22Rv1 (cell line): ENCODE measurements at regions not wholly inside any gene's neighbourhood (a gene's known extent, or its start where the extent isn't known, plus 50 kb on each side); places are given as distances from the start of the nearest gene placed in this dataset.
"Not testable (repeated sequence)": the region's sequence is repeated elsewhere in the genome, so short reads cannot be mapped to it uniquely, and the experiment has no call there.

Experiments used
- H3K27ac ChIP-seq: fragments of 450-650 bp; 2 replicates; pipeline ENCODE4 v1.5.1; 2017
- ZFX ChIP-seq: fragments of 450-650 bp; IDR thresholded peaks from 2 replicates; pipeline ENCODE4 v1.6.1; 2017; ENCODE audit warnings: antibody characterized with exemption, borderline replicate concordance
- TF ChIP-seq, protein P1 (sequence below): fragments of 450-650 bp; IDR thresholded peaks from 2 replicates; pipeline ENCODE4 v1.5.1; 2017; ENCODE audit warnings: mild to moderate bottlenecking

DNA sequence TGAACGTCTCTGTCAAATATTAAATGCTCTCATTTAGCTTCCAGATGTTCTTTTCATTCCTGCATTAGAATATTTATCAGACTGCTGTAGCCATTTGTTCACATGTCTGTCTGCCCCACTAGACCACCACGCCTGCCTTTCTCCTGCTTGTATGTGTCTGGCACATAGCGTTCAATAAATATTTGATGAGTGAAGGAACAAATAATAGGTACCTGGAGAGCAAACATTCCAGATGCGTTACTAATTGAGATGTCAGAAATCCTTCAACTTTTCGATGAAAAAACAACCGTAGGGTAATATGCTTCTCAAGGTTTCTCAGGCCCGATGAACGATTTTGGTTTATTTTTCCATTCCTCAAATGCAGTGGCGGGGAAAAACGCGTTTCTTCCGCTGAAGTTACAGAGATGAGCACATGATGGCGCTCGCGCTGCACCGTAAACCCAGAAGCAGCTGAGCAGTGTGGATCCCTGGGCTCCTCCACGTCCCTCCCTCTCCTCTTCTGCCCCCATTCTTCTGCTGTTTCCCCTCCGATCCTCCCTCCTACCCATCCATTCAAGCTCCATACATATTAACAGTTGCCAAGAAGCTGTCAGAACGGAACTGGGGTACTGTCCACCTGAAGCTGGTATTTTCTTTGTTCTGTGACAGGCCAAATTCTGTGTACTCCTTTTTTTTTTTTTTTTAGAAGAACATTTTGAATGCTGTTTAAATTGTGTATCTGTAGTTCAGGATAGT lies 245.4 kb downstream of the MPDZ start:
- no peak for TF ChIP-seq ZFX
- TF ChIP-seq, protein P1, sequence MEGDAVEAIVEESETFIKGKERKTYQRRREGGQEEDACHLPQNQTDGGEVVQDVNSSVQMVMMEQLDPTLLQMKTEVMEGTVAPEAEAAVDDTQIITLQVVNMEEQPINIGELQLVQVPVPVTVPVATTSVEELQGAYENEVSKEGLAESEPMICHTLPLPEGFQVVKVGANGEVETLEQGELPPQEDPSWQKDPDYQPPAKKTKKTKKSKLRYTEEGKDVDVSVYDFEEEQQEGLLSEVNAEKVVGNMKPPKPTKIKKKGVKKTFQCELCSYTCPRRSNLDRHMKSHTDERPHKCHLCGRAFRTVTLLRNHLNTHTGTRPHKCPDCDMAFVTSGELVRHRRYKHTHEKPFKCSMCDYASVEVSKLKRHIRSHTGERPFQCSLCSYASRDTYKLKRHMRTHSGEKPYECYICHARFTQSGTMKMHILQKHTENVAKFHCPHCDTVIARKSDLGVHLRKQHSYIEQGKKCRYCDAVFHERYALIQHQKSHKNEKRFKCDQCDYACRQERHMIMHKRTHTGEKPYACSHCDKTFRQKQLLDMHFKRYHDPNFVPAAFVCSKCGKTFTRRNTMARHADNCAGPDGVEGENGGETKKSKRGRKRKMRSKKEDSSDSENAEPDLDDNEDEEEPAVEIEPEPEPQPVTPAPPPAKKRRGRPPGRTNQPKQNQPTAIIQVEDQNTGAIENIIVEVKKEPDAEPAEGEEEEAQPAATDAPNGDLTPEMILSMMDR = peak; percentile 86
- H3K27ac ChIP-seq = peak overlapping the region; percentile 76

DNA sequence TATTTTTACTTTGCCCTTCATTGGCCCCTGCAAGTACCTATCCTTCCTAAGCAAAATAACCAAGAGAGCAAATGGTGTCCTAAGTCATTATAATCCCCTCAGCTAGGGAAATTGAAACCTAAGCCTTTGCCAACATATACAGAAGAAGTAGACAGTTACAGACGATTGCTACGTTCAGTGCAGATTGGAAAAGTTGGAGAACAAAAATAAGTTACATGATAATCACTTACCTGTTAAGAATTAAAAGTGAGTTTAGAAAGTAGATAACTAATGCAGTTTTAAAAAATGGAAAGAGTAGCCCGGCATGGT lies 244.8 kb downstream of the MPDZ start:
- no peak for TF ChIP-seq ZFX
- peak overlapping the region; percentile 76 for H3K27ac ChIP-seq

DNA sequence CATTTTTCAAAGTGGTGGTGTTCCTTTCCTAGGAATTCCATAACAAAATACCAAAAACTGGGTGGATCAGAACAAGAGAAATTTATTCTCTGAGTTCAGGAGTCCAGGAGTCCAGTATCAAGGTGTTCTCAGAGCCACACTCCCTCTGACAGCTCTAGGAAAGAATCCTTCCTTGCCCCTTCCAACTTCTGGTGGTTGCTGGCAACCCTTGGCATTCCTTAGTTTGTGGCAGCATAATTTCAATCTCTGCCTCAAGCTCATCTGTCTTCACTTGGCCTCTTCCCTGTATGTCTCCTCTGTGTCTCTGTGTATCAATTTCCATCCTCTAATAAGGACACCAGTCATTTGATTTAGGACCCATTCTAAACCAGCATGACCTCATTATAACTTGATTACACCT lies 243.7 kb downstream of the MPDZ start:
- H3K27ac ChIP-seq = no peak overlapping the region
- TF ChIP-seq, protein P1 = no peak
- no peak for TF ChIP-seq ZFX

DNA sequence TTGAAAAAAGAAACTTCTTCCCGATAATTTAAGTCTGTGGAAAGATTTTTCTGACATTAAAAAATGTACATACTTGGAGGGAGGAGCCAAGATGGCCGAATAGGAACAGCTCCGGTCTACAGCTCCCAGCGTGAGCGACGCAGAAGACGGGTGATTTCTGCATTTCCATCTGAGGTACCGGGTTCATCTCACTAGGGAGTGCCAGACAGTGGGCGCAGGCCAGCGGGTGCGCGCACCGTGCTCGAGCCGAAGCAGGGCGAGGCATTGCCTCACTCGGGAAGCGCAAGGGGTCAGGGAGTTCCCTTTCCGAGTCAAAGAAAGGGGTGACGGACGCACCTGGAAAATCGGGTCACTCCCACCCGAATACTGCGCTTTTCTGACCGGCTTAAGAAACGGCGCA lies 241.7 kb downstream of the MPDZ start:
- H3K27ac ChIP-seq = not testable (repeated sequence)

DNA sequence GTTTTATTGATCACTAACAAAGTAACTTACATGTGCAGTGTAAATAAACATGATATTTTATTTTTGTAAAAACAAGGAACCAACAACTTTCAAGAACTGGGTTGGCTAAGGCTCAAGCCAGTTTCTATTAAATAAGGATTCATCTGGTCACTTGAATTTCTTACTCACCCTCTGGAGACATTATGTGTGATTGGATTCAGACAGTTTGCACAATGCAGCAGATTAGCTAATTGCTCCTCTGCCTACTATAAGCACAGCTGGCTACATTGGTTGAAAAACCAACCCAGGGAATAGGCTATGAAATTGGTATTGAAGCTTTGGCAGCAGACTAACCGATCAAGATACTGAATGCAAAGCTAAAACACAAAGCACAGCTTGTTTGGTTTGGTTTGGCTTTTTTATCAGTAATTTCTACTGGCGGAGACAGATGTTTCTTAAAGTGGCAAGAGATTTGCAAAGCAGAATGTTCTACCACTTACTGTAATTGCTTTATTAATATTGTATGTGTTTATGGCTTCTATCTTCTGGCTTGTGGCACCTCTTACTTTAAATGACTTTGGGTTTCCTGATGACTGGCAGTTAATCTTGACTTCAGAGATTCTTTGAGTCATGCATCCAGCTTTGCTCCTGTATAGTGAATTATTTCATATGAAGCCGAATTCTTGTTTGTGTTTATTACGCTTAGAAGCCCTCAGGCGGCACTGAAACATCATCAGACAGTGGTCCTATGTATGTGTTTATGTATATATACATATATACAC lies 231.5 kb downstream of the MPDZ start:
- TF ChIP-seq, protein P1 = no peak
- no peak for TF ChIP-seq ZFX
- H3K27ac ChIP-seq = no peak overlapping the region

DNA sequence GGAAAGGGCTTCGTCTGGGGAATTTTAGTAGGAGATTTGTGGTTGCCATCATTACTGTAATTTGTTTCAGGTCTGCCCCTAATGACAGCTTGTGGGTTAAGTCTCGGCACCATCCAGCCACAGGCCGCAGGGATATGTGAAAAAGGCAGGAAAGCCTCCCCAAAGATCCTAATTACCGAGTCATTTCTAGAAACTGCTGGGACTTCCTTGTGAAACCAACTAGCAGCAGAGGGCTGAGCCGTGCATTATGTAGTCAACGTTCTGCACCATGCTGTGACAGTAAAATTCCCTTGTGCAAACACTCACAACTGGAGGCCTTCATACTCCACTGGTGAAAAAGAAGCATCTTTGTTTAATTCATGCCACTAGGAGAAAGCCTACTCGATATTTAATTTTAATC lies 230.3 kb downstream of the MPDZ start:
- TF ChIP-seq ZFX = no peak
- TF ChIP-seq, protein P1 = no peak
- H3K27ac ChIP-seq = no peak overlapping the region

DNA sequence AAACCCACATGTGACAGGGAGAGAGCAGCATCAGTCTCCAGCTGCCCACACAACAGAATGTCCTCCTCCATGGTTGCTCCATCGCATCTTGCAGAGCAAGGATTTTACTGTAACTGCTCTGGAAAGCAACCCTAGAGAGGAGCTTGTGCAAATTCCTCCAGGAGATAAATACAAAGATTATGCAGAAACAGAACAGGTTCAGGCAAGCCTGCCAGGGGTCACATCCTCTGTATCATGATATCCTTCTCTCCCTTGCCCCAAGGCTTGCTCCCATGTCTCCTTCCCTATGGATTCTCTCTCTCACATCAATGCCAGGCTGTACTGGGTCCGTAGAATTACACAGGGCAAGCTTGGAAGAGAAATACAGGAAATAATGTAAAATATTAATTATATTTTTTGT lies 226.0 kb downstream of the MPDZ start:
- no peak for TF ChIP-seq ZFX
- TF ChIP-seq, protein P1 = no peak

DNA sequence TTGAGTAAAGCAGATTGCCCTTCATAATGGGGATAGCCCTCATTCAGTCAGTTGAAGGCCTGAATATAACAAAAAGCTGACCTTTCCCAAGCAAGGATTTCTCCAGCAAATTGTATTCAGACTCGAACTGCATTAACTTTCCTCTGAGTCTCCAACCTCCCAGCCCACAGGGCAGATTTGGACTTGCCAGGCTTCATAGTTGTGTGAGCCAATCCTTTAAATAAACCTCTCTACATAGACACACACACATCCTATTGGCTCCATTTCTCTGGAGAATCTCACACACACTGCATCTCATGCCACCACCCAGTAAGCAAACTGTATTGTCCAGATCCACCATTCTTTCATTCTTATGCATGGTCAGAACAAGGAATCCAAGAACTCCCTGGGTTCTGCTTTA lies 225.1 kb downstream of the MPDZ start:
- TF ChIP-seq, protein P1 = no peak
- no peak for TF ChIP-seq ZFX
- H3K27ac ChIP-seq = no peak overlapping the region

More for the DNA sequence above, 226.0 kb downstream of the MPDZ start:
- H3K27ac ChIP-seq = no peak overlapping the region
